ENCODE measurements at regions not wholly inside any gene's neighbourhood (a gene's known extent, or its start where the extent isn't known, plus 50 kb on each side); places are given as distances from the start of the nearest gene placed in this dataset.

DNA sequence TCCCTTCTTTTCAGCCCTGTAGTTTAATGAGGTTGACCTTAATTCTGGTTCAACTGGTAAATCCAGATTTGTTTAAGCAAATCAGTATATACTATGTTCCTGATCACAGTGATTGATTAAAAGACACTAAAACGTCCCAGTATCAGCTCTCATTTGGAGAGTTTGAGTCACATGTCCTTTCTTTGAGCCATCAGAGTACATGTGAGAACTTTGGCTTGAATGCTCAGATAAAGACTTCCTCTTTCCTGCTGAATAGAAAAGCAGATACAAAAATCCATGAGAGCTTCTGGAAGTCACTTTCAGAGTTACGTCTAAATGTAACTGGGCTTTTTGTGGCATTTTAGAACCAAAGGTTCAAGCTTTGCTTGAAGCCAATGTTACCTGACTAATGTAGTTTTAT lies 341.8 kb upstream of the SATB1 start:
- H3K4me3 Mint-ChIP-seq, result no peak overlapping the region
- DNase-seq (no peak), ATAC-seq (no peak)
- Histone ChIP-seq H3K4me1 (ENCODE audit: control insufficient read depth, insufficient read depth, low read length) (no peaks in the 10 kb centered on the region), H3K27me3 (ENCODE audit: control insufficient read depth, insufficient read depth, low read length) (no peaks in the 10 kb centered on the region), H3K36me3 (ENCODE audit: control insufficient read depth, insufficient read depth, low read length) (no peaks in the 10 kb centered on the region), H3K4me3 (ENCODE audit: low read length) (no peak overlapping the region), H3K27ac (ENCODE audit: low read length) (no peak overlapping the region), H3K9me3 (ENCODE audit: control insufficient read depth, insufficient read depth, low read length) (no peaks in the 10 kb centered on the region)
- H3K27ac Mint-ChIP-seq, result no peak overlapping the region
- TF ChIP-seq, protein P1, sequence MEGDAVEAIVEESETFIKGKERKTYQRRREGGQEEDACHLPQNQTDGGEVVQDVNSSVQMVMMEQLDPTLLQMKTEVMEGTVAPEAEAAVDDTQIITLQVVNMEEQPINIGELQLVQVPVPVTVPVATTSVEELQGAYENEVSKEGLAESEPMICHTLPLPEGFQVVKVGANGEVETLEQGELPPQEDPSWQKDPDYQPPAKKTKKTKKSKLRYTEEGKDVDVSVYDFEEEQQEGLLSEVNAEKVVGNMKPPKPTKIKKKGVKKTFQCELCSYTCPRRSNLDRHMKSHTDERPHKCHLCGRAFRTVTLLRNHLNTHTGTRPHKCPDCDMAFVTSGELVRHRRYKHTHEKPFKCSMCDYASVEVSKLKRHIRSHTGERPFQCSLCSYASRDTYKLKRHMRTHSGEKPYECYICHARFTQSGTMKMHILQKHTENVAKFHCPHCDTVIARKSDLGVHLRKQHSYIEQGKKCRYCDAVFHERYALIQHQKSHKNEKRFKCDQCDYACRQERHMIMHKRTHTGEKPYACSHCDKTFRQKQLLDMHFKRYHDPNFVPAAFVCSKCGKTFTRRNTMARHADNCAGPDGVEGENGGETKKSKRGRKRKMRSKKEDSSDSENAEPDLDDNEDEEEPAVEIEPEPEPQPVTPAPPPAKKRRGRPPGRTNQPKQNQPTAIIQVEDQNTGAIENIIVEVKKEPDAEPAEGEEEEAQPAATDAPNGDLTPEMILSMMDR (IDR thresholded peaks at IDR 0.05), result no peak
- H3K36me3 Mint-ChIP-seq, result no peaks in the 10 kb centered on the region
- WGBS (ENCODE audit: insufficient coverage), result 79% methylated on average over 2 of the region's 2 CpGs
- intact Hi-C loops (cut with micrococcal nuclease), result no loop called here
- H3K9me3 Mint-ChIP-seq, result no peaks in the 10 kb centered on the region
- peaks cover 0 to 13% of the 10 kb centered on the region in 2 donors for H3K27me3 Mint-ChIP-seq (ENCODE audit: low read depth in 2 of 2)
- no peaks in the 10 kb centered on the region for H3K4me1 Mint-ChIP-seq

DNA sequence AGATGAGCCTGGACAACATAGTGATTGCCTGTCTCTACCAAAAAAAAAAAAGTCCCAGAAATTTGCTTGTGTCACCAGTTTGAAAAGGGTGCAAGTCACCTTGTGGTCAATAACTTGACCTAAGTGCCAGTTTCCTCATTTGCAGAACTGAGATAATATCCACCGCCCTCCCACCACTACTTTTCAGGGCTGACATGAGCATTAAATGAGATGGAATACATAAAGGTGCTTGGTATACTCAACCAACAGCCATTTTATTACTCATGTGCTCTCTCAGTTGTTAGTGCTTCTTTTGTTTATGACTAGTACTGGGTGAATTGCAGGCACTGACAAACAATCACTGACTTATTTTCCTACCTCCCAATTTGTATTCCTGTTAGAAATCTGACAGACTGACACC lies 340.5 kb upstream of the SATB1 start:
- no peaks in the 10 kb centered on the region for H3K4me1 ChIP-seq (ENCODE audit: control insufficient read depth, insufficient read depth, low read length)

DNA sequence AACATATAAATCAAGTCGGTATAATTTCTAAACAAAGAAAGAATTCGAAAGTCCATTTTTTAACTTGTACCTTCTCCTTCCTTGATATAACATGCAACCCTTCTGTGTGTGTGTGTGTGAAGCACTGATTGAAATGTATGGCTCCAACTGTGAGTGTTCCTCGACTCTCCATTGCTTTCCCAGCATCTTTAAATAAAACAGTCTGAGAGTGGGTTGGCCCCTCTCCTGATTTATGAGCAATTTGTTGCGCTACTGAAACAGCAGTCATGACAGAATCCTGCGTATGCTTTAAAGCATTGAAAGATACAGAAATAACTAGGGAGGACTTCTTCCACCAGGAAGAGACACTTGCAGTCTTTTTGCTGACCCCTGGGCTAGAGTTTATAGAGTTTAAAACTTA lies 340.0 kb upstream of the SATB1 start:
- H3K27me3 Mint-ChIP-seq (ENCODE audit: low read depth in 2 of 2), result peaks cover 0 to 2% of the 10 kb centered on the region in 2 donors
- H3K4me1 Mint-ChIP-seq, result no peaks in the 10 kb centered on the region
- Histone ChIP-seq H3K27me3 (ENCODE audit: control insufficient read depth, insufficient read depth, low read length) (no peaks in the 10 kb centered on the region), H3K27ac (ENCODE audit: low read length) (no peak overlapping the region), H3K36me3 (ENCODE audit: control insufficient read depth, insufficient read depth, low read length) (no peaks in the 10 kb centered on the region), H3K4me1 (ENCODE audit: control insufficient read depth, insufficient read depth, low read length) (no peaks in the 10 kb centered on the region), H3K9me3 (ENCODE audit: control insufficient read depth, insufficient read depth, low read length) (no peaks in the 10 kb centered on the region), H3K4me3 (ENCODE audit: low read length) (no peak overlapping the region)
- ATAC-seq (no peak), DNase-seq (no peak)
- no peaks in the 10 kb centered on the region for H3K9me3 Mint-ChIP-seq
- 80% methylated on average over 3 of the region's 5 CpGs for WGBS (ENCODE audit: insufficient coverage)
- H3K36me3 Mint-ChIP-seq, result no peaks in the 10 kb centered on the region
- no peak overlapping the region for H3K27ac Mint-ChIP-seq
- TF ChIP-seq, protein P1 (IDR thresholded peaks at IDR 0.05), result no peak
- intact Hi-C loops (cut with micrococcal nuclease), result no loop called here
- no peak overlapping the region for H3K4me3 Mint-ChIP-seq

More for the DNA sequence above, 340.5 kb upstream of the SATB1 start:
- intact Hi-C loops (cut with micrococcal nuclease), result no loop called here
- Mint-ChIP-seq H3K27me3 (ENCODE audit: low read depth in 2 of 2) (peaks cover 0 to 4% of the 10 kb centered on the region in 2 donors), H3K9me3 (no peaks in the 10 kb centered on the region), H3K4me1 (no peaks in the 10 kb centered on the region), H3K4me3 (no peak overlapping the region), H3K36me3 (no peaks in the 10 kb centered on the region), H3K27ac (no peak overlapping the region)
- TF ChIP-seq, protein P1 (IDR thresholded peaks at IDR 0.05), result no peak
- Histone ChIP-seq H3K27ac (ENCODE audit: low read length) (no peak overlapping the region), H3K4me3 (ENCODE audit: low read length) (no peak overlapping the region), H3K27me3 (ENCODE audit: control insufficient read depth, insufficient read depth, low read length) (no peaks in the 10 kb centered on the region), H3K9me3 (ENCODE audit: control insufficient read depth, insufficient read depth, low read length) (no peaks in the 10 kb centered on the region), H3K36me3 (ENCODE audit: control insufficient read depth, insufficient read depth, low read length) (no peaks in the 10 kb centered on the region)
- ATAC-seq (peak in 1 of 3 donors; percentile 62), DNase-seq (no peak)
- no CpG with 5 or more reads among the region's 1 CpG for WGBS (ENCODE audit: insufficient coverage)

DNA sequence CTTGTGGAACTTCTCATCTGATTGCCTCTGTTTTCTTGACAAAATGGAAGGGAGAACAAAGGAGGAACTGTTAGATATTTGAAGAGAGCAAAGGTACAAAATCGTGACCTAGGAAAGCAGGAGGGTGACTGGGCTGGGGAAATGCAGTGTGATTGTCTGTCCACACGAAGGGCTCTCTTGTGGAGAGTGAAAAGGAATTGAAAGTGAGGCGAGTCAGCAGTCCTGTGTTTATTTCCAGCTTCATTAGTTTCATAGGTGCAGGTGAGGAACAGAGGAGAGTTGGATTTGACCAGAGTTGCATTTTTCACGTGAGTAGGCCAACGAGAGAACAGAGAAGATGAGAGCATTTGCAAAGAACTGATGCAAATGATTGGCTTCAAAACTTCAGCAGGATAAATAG lies 336.4 kb upstream of the SATB1 start:
- intact Hi-C loops (cut with micrococcal nuclease), result no loop called here
- Histone ChIP-seq H3K27ac (ENCODE audit: low read length) (no peak overlapping the region), H3K9me3 (ENCODE audit: control insufficient read depth, insufficient read depth, low read length) (no peaks in the 10 kb centered on the region), H3K27me3 (ENCODE audit: control insufficient read depth, insufficient read depth, low read length) (no peaks in the 10 kb centered on the region), H3K36me3 (ENCODE audit: control insufficient read depth, insufficient read depth, low read length) (no peaks in the 10 kb centered on the region), H3K4me3 (ENCODE audit: low read length) (no peak overlapping the region), H3K4me1 (ENCODE audit: control insufficient read depth, insufficient read depth, low read length) (no peaks in the 10 kb centered on the region)
- no peaks in the 10 kb centered on the region for H3K36me3 Mint-ChIP-seq
- no peaks in the 10 kb centered on the region for H3K27me3 Mint-ChIP-seq (ENCODE audit: low read depth in 2 of 2)
- ATAC-seq, result no peak
- TF ChIP-seq, protein P1 (IDR thresholded peaks at IDR 0.05), result no peak
- DNase-seq, result no peak
- H3K27ac Mint-ChIP-seq, result no peak overlapping the region
- H3K4me3 Mint-ChIP-seq, result no peak overlapping the region
- no peaks in the 10 kb centered on the region for H3K9me3 Mint-ChIP-seq
- H3K4me1 Mint-ChIP-seq, result peaks cover 13% of the 10 kb centered on the region in 2 donors
- 63% methylated on average over 5 of the region's 5 CpGs for WGBS (ENCODE audit: insufficient coverage)
